DOHH2 (cell line): ENCODE measurements at regions not wholly inside any gene's neighbourhood (a gene's known extent, or its start where the extent isn't known, plus 50 kb on each side); places are given as distances from the start of the nearest gene placed in this dataset.

ENCODE experiments used
- H3F3A ChIP-seq: fragments of 200-600 bp; sonication (generic), shearing (Covaris generic); 2 replicates; pipeline ENCODE4 v1.6.0; 2016; ENCODE audit warnings: antibody characterized with exemption, mild to moderate bottlenecking; ENCODE audit not compliant: control insufficient read depth, insufficient read depth
- H3K27ac ChIP-seq: fragments of 200-600 bp; sonication (generic); 2 replicates; pipeline ENCODE4 v1.5.1; 2014; ENCODE audit warnings: low read depth, mild to moderate bottlenecking, low read length, moderate library complexity
- H3K27me3 ChIP-seq: fragments of 200-600 bp; sonication (generic); 2 replicates; pipeline ENCODE4 v1.6.1; 2014; ENCODE audit warnings: mild to moderate bottlenecking, low read length, mixed read lengths; ENCODE audit not compliant: control insufficient read depth
- H3K36me3 ChIP-seq: fragments of 200-600 bp; sonication (generic); 2 replicates; pipeline ENCODE4 v1.6.1; 2014; ENCODE audit warnings: mild to moderate bottlenecking, low read length, moderate library complexity, mixed read lengths; ENCODE audit not compliant: control insufficient read depth
- H3K4me1 ChIP-seq: fragments of 200-600 bp; sonication (generic); 2 replicates; pipeline ENCODE4 v1.6.1; 2014; ENCODE audit warnings: mild to moderate bottlenecking, low read length, mixed read lengths; ENCODE audit not compliant: control insufficient read depth
- H3K4me2 ChIP-seq: fragments of 200-600 bp; sonication (generic); 2 replicates; pipeline ENCODE4 v1.6.0; 2014; ENCODE audit warnings: mild to moderate bottlenecking, low read length, moderate library complexity
- H3K4me3 ChIP-seq: fragments of 200-600 bp; sonication (generic); 2 replicates; pipeline ENCODE4 v1.5.1; 2014; ENCODE audit warnings: mild to moderate bottlenecking, low read length, mixed read lengths
- H3K79me2 ChIP-seq: fragments of 200-600 bp; sonication (generic); 2 replicates; pipeline ENCODE4 v1.6.1; 2014; ENCODE audit warnings: mild to moderate bottlenecking, low read length, mixed read lengths; ENCODE audit not compliant: control insufficient read depth
- H3K9me2 ChIP-seq: fragments of 200-600 bp; sonication (generic); replicated peaks from 2 replicates; pipeline ENCODE4 v1.6.1; 2014; ENCODE audit warnings: mild to moderate bottlenecking, low read length, mixed read lengths; ENCODE audit not compliant: control insufficient read depth
- H3K9me3 ChIP-seq: fragments of 200-600 bp; sonication (generic); 2 replicates; pipeline ENCODE4 v1.6.1; 2014; ENCODE audit warnings: antibody characterized with exemption, low read length, mixed read lengths; ENCODE audit not compliant: control insufficient read depth, insufficient read depth
- H4K20me1 ChIP-seq: fragments of 200-600 bp; sonication (generic); 2 replicates; pipeline ENCODE4 v1.6.0; 2014; ENCODE audit warnings: low read depth, mild to moderate bottlenecking, antibody characterized with exemption, low read length, moderate library complexity; ENCODE audit not compliant: control insufficient read depth, insufficient read depth
- CTCF ChIP-seq: fragments of 200-600 bp; sonication (generic); IDR thresholded peaks from one replicate; pipeline ENCODE4 v1.5.1; 2014; ENCODE audit warnings: antibody characterized with exemption, mild to moderate bottlenecking, low read depth, low read length; ENCODE audit not compliant: poor library complexity, severe bottlenecking
- EZH2phosphoT487 ChIP-seq: fragments of 200-600 bp; sonication (generic); IDR thresholded peaks from 2 replicates; pipeline ENCODE4 v1.6.1; 2017; ENCODE audit warnings: borderline replicate concordance, mild to moderate bottlenecking, antibody characterized with exemption, low read length, moderate library complexity, mixed read lengths

GRCh38 chr2:212845941-212846340 is 305.5 kb downstream of the IKZF2 start:
- Histone ChIP-seq H3K4me2 (no peak overlapping the region), H3K9me3 (no peaks in the 10 kb centered on the region), H3K9me2 (no peaks in the 10 kb centered on the region), H3K27ac (no peak overlapping the region), H3K4me3 (no peak overlapping the region), H4K20me1 (no peaks in the 10 kb centered on the region), H3F3A (no peaks in the 10 kb centered on the region), H3K36me3 (no peaks in the 10 kb centered on the region), H3K27me3 (no peaks in the 10 kb centered on the region), H3K79me2 (no peaks in the 10 kb centered on the region), H3K4me1 (no peaks in the 10 kb centered on the region)
- no peak for TF ChIP-seq EZH2phosphoT487
- no peak for TF ChIP-seq CTCF

DNA sequence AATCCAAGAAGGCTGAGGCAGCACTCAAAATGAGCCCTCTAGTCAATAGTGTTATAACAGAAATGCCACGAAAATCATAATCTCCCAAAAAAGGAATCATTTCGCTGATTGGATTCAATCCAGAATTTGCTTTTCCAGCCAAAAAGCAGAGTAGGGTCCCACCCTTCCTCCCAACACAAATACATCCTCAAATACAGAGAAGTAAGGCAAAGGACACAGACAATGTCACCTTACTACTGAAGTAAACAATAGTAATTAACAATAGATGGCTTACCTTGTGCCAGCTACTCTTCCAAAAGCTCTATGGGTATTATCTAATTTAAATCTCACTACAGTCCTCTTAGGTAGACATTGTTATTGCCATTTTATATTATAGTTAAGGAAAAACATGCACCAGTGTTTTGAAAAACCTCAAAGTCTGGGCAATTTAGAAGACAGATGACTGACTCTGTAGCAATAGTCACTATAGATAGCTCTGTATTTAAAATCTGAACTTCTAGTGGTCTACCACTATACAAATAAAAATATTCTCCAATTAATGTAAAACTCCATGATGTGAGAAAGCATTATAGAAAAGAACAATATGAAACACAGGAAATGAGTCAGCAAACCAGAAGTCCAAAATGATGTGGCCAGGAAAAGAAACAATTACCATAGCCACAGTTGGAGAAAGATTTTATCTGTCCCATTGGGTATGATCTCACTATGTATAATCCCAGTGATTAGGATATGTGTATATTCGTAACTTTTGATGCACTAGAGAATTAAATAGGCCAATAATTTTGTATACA is 305.0 kb upstream of the ERBB4 start:
- H3K79me2 ChIP-seq = no peaks in the 10 kb centered on the region
- no peaks in the 10 kb centered on the region for H3F3A ChIP-seq
- no peaks in the 10 kb centered on the region for H3K9me3 ChIP-seq
- no peak for TF ChIP-seq EZH2phosphoT487
- no peak for TF ChIP-seq CTCF
- no peaks in the 10 kb centered on the region for H3K4me1 ChIP-seq
- H3K27ac ChIP-seq = no peak overlapping the region
- no peaks in the 10 kb centered on the region for H3K9me2 ChIP-seq
- H3K4me2 ChIP-seq = no peak overlapping the region
- no peaks in the 10 kb centered on the region for H4K20me1 ChIP-seq
- no peak overlapping the region for H3K4me3 ChIP-seq
- no peaks in the 10 kb centered on the region for H3K36me3 ChIP-seq
- no peaks in the 10 kb centered on the region for H3K27me3 ChIP-seq

- H4K20me1 ChIP-seq = no peaks in the 10 kb centered on the region
- H3K4me3 ChIP-seq = no peak overlapping the region
- H3K27ac ChIP-seq = no peak overlapping the region
- H3K4me2 ChIP-seq = no peak overlapping the region
- no peaks in the 10 kb centered on the region for H3K27me3 ChIP-seq
- H3K9me3 ChIP-seq = no peaks in the 10 kb centered on the region
- TF ChIP-seq CTCF (no peak), EZH2phosphoT487 (no peak)
- H3K79me2 ChIP-seq = no peaks in the 10 kb centered on the region
- no peaks in the 10 kb centered on the region for H3F3A ChIP-seq
- no peaks in the 10 kb centered on the region for H3K4me1 ChIP-seq
- H3K36me3 ChIP-seq = no peaks in the 10 kb centered on the region
- no peaks in the 10 kb centered on the region for H3K9me2 ChIP-seq
Observed at GRCh38 chr2:212842544-212843185, 304.1 kb upstream of the ERBB4 start.
